ENCODE measurements at regions not wholly inside any gene's neighbourhood (a gene's known extent, or its start where the extent isn't known, plus 50 kb on each side); places are given as distances from the start of the nearest gene placed in this dataset.

GRCh38 chrX:143115466-143115865 lies 89.7 kb downstream of the SPANXN4 start:
- no peak overlapping the region for H3K4me3 Mint-ChIP-seq (ENCODE audit: low read depth, unreplicated experiment)
- H3K9me3 Mint-ChIP-seq (ENCODE audit: low read depth, unreplicated experiment), result peaks cover 8% of the 10 kb centered on the region
- DNase-seq, result no peak
- H3K27ac Mint-ChIP-seq (ENCODE audit: unreplicated experiment), result no peak overlapping the region
- no peaks in the 10 kb centered on the region for H3K4me1 Mint-ChIP-seq (ENCODE audit: low read depth, unreplicated experiment)
- TF ChIP-seq, protein P1, sequence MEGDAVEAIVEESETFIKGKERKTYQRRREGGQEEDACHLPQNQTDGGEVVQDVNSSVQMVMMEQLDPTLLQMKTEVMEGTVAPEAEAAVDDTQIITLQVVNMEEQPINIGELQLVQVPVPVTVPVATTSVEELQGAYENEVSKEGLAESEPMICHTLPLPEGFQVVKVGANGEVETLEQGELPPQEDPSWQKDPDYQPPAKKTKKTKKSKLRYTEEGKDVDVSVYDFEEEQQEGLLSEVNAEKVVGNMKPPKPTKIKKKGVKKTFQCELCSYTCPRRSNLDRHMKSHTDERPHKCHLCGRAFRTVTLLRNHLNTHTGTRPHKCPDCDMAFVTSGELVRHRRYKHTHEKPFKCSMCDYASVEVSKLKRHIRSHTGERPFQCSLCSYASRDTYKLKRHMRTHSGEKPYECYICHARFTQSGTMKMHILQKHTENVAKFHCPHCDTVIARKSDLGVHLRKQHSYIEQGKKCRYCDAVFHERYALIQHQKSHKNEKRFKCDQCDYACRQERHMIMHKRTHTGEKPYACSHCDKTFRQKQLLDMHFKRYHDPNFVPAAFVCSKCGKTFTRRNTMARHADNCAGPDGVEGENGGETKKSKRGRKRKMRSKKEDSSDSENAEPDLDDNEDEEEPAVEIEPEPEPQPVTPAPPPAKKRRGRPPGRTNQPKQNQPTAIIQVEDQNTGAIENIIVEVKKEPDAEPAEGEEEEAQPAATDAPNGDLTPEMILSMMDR (IDR thresholded peaks at IDR 0.05; ENCODE audit: unreplicated experiment), result no peak
- no TSS peak for BruUV-seq (replicated peaks)
- intact Hi-C loops (cut with micrococcal nuclease; ENCODE audit: unreplicated experiment), result no loop called here
- no peaks in the 10 kb centered on the region for H3K36me3 Mint-ChIP-seq (ENCODE audit: insufficient read depth, unreplicated experiment)
- CTCF ChIA-PET, result no interaction called here
- no peaks in the 10 kb centered on the region for H3K27me3 Mint-ChIP-seq (ENCODE audit: unreplicated experiment)

DNA sequence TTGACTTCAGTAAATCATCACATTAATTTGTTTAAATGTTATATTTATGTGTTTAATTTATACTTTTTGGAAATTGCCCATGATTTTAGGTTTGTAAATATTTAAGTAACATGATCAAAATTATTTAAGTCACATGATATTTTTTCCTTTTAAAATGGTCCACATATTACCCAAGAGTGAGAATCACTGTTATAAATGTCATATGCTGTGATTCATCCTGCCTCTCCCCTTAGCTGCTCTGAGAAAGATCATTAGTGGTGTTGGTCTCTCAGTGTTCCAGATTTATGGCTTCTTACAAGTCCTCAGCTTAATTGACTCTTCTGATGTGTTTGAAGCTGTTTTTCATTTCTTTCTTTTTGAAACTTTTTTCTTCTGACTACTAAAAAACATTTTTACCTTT lies 70.1 kb downstream of the SPANXN4 start:
- no peaks in the 10 kb centered on the region for H3K27me3 Mint-ChIP-seq (ENCODE audit: unreplicated experiment)
- H3K4me3 Mint-ChIP-seq (ENCODE audit: low read depth, unreplicated experiment), result no peak overlapping the region
- no peak overlapping the region for H3K27ac Mint-ChIP-seq (ENCODE audit: unreplicated experiment)
- no TSS peak for BruUV-seq (replicated peaks)
- intact Hi-C loops (cut with micrococcal nuclease; ENCODE audit: unreplicated experiment), result no loop called here
- no peaks in the 10 kb centered on the region for H3K36me3 Mint-ChIP-seq (ENCODE audit: insufficient read depth, unreplicated experiment)
- TF ChIP-seq, protein P1 (IDR thresholded peaks at IDR 0.05; ENCODE audit: unreplicated experiment), result no peak
- DNase-seq, result no peak
- CTCF ChIA-PET, result no interaction called here
- H3K9me3 Mint-ChIP-seq (ENCODE audit: low read depth, unreplicated experiment), result peaks cover 19% of the 10 kb centered on the region
- no peaks in the 10 kb centered on the region for H3K4me1 Mint-ChIP-seq (ENCODE audit: low read depth, unreplicated experiment)

- no peaks in the 10 kb centered on the region for H3K36me3 Mint-ChIP-seq (ENCODE audit: insufficient read depth, unreplicated experiment)
- no peaks in the 10 kb centered on the region for H3K27me3 Mint-ChIP-seq (ENCODE audit: unreplicated experiment)
- H3K9me3 Mint-ChIP-seq (ENCODE audit: low read depth, unreplicated experiment), result peaks cover 19% of the 10 kb centered on the region
- no TSS peak for BruUV-seq (replicated peaks)
- no peak overlapping the region for H3K4me3 Mint-ChIP-seq (ENCODE audit: low read depth, unreplicated experiment)
- CTCF ChIA-PET, result no interaction called here
- no peak for DNase-seq
- no peaks in the 10 kb centered on the region for H3K4me1 Mint-ChIP-seq (ENCODE audit: low read depth, unreplicated experiment)
- H3K27ac Mint-ChIP-seq (ENCODE audit: unreplicated experiment), result no peak overlapping the region
- TF ChIP-seq, protein P1 (IDR thresholded peaks at IDR 0.05; ENCODE audit: unreplicated experiment), result no peak
- intact Hi-C loops (cut with micrococcal nuclease; ENCODE audit: unreplicated experiment), result no loop called here
These were observed 69.6 kb downstream of the SPANXN4 start for GRCh38 chrX:143095321-143095720.

DNA sequence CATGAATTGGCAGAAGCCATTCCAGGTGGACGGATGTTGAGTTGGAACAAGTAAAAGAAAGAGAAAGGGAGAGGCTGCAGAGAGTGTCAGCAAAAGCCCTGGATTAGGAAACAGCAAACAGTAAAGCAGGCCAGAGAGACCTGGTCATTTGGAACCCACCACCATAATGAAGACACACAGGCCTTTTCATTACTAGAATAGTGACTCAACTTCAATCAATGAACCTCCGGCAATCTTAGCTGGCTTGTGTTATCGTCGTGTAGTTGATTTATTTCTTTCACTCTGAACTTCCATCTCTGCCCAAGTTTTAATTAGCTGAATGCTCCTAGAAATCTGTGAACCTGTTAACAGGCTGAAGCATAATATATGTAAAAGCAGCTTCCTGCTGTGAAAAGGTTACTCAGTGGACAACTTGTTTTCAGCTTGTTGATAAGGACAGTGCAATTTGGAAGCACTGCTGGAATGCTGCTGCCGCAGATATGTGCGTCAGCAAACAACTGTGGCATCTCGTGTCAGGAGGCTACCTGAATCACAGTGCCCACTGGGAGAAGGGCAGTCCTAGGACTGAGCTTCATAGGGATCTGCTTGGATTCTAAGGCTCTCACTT lies 68.8 kb downstream of the SPANXN4 start:
- BruUV-seq (replicated peaks), result no TSS peak
- CTCF ChIA-PET, result no interaction called here
- H3K4me1 Mint-ChIP-seq (ENCODE audit: low read depth, unreplicated experiment), result no peaks in the 10 kb centered on the region
- DNase-seq, result no peak
- no peaks in the 10 kb centered on the region for H3K27me3 Mint-ChIP-seq (ENCODE audit: unreplicated experiment)
- no peak overlapping the region for H3K4me3 Mint-ChIP-seq (ENCODE audit: low read depth, unreplicated experiment)
- H3K36me3 Mint-ChIP-seq (ENCODE audit: insufficient read depth, unreplicated experiment), result no peaks in the 10 kb centered on the region
- TF ChIP-seq, protein P1 (IDR thresholded peaks at IDR 0.05; ENCODE audit: unreplicated experiment), result no peak
- peaks cover 19% of the 10 kb centered on the region for H3K9me3 Mint-ChIP-seq (ENCODE audit: low read depth, unreplicated experiment)
- intact Hi-C loops (cut with micrococcal nuclease; ENCODE audit: unreplicated experiment), result no loop called here
- H3K27ac Mint-ChIP-seq (ENCODE audit: unreplicated experiment), result no peak overlapping the region

Measured in Calu3 (cell line).